GM13976 (cell line): ENCODE measurements at regions not wholly inside any gene's neighbourhood (a gene's known extent, or its start where the extent isn't known, plus 50 kb on each side); places are given as distances from the start of the nearest gene placed in this dataset.
A peak's percentile ranks its signal among the peaks of the same experiment; 100 is the strongest.

Source experiments
- DNase-seq: peaks from one replicate; pipeline ENCODE4 v3.0.0; 2012; ENCODE audit warnings: low spot score
- CTCF ChIP-seq: IDR thresholded peaks from 2 replicates; pipeline ENCODE4 v1.5.1; 2012; ENCODE audit warnings: borderline replicate concordance, mild to moderate bottlenecking; ENCODE audit not compliant: insufficient read depth; ENCODE audit errors: extremely low read depth, missing control alignments, control extremely low read depth
- in situ Hi-C: fragments of 300-500 bp; cut with MboI; formaldehyde crosslinking; loops from one replicate; pipeline ENCODE4 v1.12.0; 2022; ENCODE audit warnings: low sequenced_read_pairs, mixed read lengths, inconsistent platforms; ENCODE audit not compliant: unreplicated experiment

- no peak for TF ChIP-seq CTCF
- DNase-seq = peak; percentile 72
- in situ Hi-C loops = loop anchor here (10.0 kb wide), 1 partner anchor 170 kb away; a partner anchor contains a TSS
Observed at GRCh38 chr6:26205161-26205624, 118.0 kb downstream of the HFE start.

DNA sequence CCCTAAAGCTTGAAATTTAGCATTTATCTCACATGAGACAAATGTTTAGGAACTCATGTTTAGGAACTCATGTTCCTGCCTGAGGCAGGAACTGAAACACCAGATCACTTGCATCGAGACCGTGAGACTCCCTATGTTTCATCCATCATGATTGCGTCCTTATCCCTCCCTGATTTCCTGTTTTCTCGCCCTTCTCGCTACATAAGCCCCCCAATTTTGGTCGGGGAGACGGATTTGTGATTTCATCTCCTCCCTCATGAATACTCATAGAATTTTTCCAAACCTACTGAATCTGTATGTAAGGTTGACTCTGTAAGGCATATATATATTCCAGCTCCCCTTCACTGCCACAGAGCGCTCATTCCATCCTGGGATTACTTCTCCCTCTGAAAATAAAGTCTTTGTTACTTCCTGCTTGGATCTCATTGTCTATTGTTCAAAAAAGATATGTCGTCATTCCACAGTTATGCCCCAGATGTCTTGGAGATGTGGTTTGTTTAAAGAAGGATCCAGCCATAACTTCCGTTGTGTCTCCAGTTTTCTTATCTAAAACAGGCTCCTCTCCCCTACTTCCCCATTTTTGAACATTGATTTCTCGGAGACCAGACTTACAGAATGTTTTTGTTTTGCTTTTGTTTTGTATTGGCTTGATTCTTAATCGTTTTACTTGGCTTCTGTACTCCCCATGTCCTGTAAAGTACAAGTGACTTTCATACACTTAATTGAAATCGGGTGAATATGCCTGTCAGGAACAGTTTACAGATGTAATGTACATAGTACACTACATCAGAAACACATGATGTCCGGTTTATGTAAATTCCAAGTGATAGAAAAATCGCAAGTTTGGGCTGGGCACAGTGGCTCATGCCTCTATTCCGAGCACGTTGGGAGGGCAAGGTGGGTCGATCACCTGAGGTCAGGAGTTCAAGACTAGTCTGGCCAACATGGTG lies 118.7 kb downstream of the HFE start:
- peak; percentile 31 for DNase-seq
- TF ChIP-seq CTCF = no peak
- in situ Hi-C loops = loop anchor here (10.0 kb wide), 1 partner anchor 171 kb away; a partner anchor contains a TSS

GRCh38 chr6:26206868-26207801 lies 119.9 kb downstream of the HFE start:
- in situ Hi-C loops = loop anchor here (10.0 kb wide), 1 partner anchor 172 kb away; a partner anchor contains a TSS
- DNase-seq = no peak
- TF ChIP-seq CTCF = no peak

GRCh38 chr6:26211963-26212362 lies 124.7 kb downstream of the HFE start:
- peak; percentile 27 for DNase-seq
- in situ Hi-C loops = no loop called here
- no peak for TF ChIP-seq CTCF

GRCh38 chr6:26213334-26214075 lies 126.3 kb downstream of the HFE start:
- in situ Hi-C loops = no loop called here
- no peak for DNase-seq
- TF ChIP-seq CTCF = no peak
